Sigmoid colon (tissue), 4 donors: ENCODE measurements at regions not wholly inside any gene's neighbourhood (a gene's known extent, or its start where the extent isn't known, plus 50 kb on each side); places are given as distances from the start of the nearest gene placed in this dataset.

ENCODE experiments used
- POLR2A ChIP-seq, 2 donors: fragments of 450-650 bp; IDR thresholded peaks; one replicate each; pipeline ENCODE4 v1.6.1; 2016; ENCODE audit warnings: antibody characterized with exemption in 2 of 2, mild to moderate bottlenecking in 2 of 2, moderate library complexity in 2 of 2
- POLR2AphosphoS5 ChIP-seq, 4 donors: sonication (generic); formaldehyde crosslinking; IDR thresholded peaks; one replicate each; pipeline ENCODE4 v1.6.1; 2017; ENCODE audit warnings: antibody characterized with exemption in 4 of 4
- TF ChIP-seq, protein P1 (sequence below), 4 experiments: fragments of 450-650 bp in 3 of 4; fragments of 200-600 bp in 1 of 4; IDR thresholded peaks; one replicate each; pipeline ENCODE4 v1.5.1; 2016 to 2019; ENCODE audit warnings: antibody characterized with exemption in 4 of 4, mild to moderate bottlenecking in 3 of 4, moderate library complexity in 2 of 4

DNA sequence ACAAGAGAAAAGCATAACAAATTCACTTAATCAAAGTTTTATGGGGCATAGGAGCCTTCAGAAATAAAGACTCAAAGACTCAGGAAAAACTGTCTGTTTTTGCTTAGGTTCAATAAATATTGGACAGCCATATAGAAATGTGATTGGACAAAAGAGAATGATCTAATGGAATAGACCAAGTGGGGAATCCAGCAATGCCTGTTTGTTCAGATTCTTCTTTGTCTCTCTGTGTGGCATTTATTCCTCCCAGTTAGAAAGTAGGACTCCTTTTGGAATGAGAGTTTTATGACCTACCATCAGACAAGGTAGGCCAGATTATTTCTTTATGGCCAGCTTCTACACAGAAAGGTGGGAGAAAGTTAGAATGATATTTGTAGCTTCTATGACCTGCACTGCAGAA is 1460.1 kb downstream of the OTOL1 start:
- TF ChIP-seq, protein P1, sequence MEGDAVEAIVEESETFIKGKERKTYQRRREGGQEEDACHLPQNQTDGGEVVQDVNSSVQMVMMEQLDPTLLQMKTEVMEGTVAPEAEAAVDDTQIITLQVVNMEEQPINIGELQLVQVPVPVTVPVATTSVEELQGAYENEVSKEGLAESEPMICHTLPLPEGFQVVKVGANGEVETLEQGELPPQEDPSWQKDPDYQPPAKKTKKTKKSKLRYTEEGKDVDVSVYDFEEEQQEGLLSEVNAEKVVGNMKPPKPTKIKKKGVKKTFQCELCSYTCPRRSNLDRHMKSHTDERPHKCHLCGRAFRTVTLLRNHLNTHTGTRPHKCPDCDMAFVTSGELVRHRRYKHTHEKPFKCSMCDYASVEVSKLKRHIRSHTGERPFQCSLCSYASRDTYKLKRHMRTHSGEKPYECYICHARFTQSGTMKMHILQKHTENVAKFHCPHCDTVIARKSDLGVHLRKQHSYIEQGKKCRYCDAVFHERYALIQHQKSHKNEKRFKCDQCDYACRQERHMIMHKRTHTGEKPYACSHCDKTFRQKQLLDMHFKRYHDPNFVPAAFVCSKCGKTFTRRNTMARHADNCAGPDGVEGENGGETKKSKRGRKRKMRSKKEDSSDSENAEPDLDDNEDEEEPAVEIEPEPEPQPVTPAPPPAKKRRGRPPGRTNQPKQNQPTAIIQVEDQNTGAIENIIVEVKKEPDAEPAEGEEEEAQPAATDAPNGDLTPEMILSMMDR (IDR thresholded peaks at IDR 0.05) = no peak
- no peak for TF ChIP-seq POLR2A (IDR thresholded peaks at IDR 0.05)
- no peak for TF ChIP-seq POLR2AphosphoS5 (IDR thresholded peaks at IDR 0.05)
